ES-I3 (cell line): ENCODE measurements at regions not wholly inside any gene's neighbourhood (a gene's known extent, or its start where the extent isn't known, plus 50 kb on each side); places are given as distances from the start of the nearest gene placed in this dataset.

Experiments
- H3K36me3 ChIP-seq: 2 replicates; pipeline ENCODE4 v1.6.1; 2013; ENCODE audit warnings: mild to moderate bottlenecking, low read length, control low read depth, moderate library complexity; ENCODE audit not compliant: insufficient read depth
- H3K4me1 ChIP-seq: 2 replicates; pipeline ENCODE4 v1.6.1; 2013; ENCODE audit warnings: mild to moderate bottlenecking, control low read depth, low read length; ENCODE audit not compliant: insufficient read depth
- H3K9ac ChIP-seq: 2 replicates; pipeline ENCODE4 v1.6.1; 2013; ENCODE audit warnings: low read depth, mild to moderate bottlenecking, low read length, moderate library complexity
- H3K9me3 ChIP-seq: 2 replicates; pipeline ENCODE4 v1.6.1; 2013; ENCODE audit warnings: mild to moderate bottlenecking, low read length, moderate library complexity; ENCODE audit not compliant: control insufficient read depth, insufficient read depth

DNA sequence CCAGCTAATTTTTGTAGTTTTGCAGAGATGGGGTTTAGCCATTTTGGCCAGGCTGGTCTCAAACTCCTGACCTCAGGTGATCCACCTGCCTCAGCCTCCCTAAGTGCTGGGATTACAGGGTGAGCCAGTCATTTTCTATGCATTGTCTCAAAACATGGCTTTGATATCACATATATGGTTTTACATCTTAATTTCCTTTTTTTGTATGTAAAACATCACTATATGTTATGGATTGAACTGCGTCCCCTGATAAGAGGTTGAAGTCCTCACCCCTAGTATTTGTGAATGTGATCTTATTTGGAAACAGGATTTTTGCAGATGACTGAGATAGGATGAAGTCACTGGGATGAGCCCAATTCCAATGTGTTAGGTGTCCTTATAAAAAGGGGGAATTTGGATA lies 89.8 kb upstream of the MYCN start:
- no peak overlapping the region for H3K9ac ChIP-seq

DNA sequence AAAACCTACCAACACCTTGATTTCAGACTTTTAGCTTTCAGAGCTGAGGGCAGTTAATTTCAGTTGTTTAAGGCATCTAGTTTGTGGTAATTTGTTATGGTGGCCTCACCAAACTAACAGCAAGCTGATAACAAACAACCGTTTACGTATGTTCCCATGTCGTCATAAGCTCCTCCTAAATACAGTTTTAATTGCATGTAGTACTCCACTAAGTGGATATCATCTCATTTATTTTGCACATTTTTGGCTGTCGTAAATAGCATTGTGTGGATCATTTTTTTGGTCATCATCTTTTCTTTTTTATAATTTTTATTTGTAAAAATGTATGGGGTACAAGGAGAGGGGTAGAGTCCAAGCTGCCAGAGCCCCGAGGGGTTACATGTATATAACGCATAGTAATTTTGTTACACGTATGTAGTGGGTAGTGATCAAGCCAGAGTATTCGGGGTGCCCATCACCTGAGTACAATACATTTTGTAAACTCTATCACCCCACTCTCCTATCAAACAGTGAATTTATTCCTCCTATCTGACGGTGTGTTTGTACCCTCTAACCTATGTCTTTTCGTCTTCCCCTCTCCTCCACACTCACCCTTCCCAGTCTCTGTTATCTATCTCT lies 89.2 kb upstream of the MYCN start:
- Histone ChIP-seq H3K9me3 (no peaks in the 10 kb centered on the region), H3K9ac (no peak overlapping the region), H3K4me1 (no peaks in the 10 kb centered on the region), H3K36me3 (no peaks in the 10 kb centered on the region)

More for the DNA sequence above, 89.8 kb upstream of the MYCN start:
- no peaks in the 10 kb centered on the region for H3K4me1 ChIP-seq
- no peaks in the 10 kb centered on the region for H3K9me3 ChIP-seq
- no peaks in the 10 kb centered on the region for H3K36me3 ChIP-seq

DNA sequence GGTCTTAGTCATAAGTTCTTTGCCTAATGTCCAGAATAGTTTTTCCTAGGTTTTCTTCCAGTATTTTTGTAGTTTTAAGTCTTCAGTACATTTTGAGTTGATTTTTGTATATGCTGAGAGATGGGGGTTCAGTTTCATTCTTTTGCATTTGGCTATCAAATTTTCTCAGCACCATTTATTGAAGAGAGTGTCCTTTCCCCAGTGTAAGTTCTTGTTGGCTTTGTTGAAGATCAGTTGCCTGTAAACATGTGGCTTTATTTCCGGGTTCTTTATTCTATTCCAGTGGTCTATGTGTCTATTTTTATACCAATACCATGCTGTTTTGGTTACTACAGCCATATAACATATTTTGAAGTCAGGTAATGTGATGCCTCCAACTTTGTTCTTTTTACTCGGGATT lies 87.5 kb upstream of the MYCN start:
- Histone ChIP-seq H3K36me3 (no peaks in the 10 kb centered on the region), H3K4me1 (no peaks in the 10 kb centered on the region)

DNA sequence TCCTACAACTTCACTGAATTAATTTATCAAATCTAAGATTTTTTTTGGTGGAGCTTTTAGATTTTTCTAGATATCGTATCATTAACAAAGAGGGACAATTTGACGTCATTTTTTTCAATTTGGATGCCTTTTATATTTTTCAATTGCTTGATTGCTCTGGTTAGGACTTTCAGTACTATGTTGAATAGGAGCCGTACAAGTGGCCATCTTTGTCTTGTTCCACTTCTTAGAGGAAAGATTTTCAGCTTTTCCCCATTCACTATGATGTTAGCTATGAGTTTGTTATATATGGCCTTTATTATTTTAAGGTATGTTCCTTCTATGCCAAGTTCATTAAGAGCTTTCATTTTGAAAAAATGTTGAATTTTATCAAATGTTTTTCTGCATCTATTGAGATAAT lies 86.4 kb upstream of the MYCN start:
- no peaks in the 10 kb centered on the region for H3K36me3 ChIP-seq
- H3K9me3 ChIP-seq = no peaks in the 10 kb centered on the region
- H3K4me1 ChIP-seq = no peaks in the 10 kb centered on the region
- no peak overlapping the region for H3K9ac ChIP-seq

More for the DNA sequence above, 87.5 kb upstream of the MYCN start:
- H3K9me3 ChIP-seq = no peaks in the 10 kb centered on the region
- H3K9ac ChIP-seq = no peak overlapping the region

DNA sequence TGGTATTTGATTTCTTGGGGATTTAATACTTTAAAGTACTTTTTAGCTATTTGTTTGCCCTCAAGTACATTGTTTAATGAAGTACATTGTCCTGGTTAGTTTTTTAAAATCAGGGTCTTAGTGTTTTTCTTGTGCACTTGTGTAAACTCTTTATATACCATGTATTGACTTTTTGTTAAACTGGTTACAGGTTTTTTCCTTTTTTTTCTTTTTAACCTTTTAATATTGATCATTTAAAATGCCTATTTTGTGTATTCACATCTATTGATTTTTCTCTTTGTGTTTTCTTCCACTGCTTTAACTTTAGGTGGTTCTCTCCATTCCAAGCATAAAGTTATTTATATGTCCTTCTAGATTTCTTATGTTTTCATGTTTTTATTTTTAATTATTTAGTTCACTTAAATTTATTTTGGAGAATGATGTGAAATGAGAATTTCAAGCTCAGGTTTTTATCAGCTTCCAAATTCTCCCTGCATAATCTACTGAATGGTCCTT lies 84.5 kb upstream of the MYCN start:
- H3K4me1 ChIP-seq = no peaks in the 10 kb centered on the region
- no peak overlapping the region for H3K9ac ChIP-seq
- H3K9me3 ChIP-seq = no peaks in the 10 kb centered on the region
- no peaks in the 10 kb centered on the region for H3K36me3 ChIP-seq

DNA sequence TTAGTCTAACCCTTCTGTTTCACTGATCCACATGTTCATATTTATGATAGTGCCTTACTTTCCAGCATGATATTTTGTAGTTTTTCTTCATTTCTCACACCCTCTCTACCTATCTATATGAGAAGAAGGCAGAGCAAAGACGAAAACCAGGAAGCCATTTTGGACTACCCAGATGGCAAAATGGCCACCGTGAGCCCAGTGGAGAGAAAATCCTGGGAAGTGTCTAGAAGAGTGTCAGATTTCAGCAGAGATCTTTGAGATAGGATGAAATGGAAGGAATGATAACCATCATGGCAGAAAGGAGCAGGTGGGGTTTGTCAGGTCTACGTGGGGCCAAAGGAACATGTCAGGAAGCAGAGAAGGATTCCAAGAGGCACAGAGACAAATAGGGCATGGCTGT lies 84.0 kb upstream of the MYCN start:
- no peaks in the 10 kb centered on the region for H3K36me3 ChIP-seq
- H3K4me1 ChIP-seq = no peaks in the 10 kb centered on the region
- no peak overlapping the region for H3K9ac ChIP-seq
- no peaks in the 10 kb centered on the region for H3K9me3 ChIP-seq

DNA sequence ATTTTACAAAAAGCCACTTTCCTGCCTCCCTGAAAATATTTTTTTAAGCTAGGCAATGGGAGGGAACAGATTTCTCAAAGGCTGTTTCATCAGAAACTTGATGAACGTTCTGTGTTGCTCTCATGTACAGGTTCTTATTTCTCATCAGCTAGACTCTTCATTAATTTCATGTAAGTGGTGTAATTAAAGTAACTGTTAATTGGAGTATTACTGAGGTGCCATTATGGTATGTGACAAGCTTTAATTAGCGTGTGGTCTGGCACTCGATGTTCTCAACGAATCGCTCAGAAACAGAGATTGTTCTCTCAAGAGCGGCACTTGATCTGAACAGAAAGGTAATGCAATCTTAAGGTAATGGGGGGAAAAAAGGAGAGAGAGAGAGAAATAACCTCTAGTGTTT lies 81.9 kb upstream of the MYCN start:
- Histone ChIP-seq H3K9me3 (no peaks in the 10 kb centered on the region), H3K4me1 (no peaks in the 10 kb centered on the region), H3K9ac (no peak overlapping the region), H3K36me3 (no peaks in the 10 kb centered on the region)

DNA sequence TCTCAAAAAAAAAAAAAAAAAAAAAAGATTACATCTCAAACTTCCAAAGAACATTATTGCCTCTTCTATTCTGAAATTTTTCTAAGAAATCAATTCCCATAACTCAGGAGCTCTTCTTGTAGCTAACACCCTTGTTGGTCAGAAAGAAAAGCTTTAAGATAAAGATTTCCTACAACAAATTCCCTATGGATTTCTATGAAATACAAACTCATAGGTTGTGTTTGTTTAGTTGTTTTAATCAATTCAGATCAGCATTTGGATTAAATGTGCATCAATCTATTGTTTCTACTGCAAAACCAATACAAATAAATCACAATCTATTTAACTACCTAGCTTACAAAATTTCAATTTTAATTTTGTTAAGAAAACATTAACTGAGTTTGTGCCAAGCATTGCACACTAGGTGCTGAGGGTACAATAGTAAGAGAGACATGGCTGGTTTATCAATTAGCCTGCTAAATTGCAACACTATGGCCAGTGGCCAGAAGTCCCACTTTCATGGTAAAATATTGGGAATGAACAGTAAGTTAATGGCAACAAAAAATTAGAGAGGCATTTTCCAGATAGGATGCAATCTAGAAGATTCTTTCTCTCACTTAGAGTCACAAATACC lies 80.2 kb upstream of the MYCN start:
- H3K4me1 ChIP-seq = no peaks in the 10 kb centered on the region
- H3K36me3 ChIP-seq = no peaks in the 10 kb centered on the region
- H3K9ac ChIP-seq = no peak overlapping the region

DNA sequence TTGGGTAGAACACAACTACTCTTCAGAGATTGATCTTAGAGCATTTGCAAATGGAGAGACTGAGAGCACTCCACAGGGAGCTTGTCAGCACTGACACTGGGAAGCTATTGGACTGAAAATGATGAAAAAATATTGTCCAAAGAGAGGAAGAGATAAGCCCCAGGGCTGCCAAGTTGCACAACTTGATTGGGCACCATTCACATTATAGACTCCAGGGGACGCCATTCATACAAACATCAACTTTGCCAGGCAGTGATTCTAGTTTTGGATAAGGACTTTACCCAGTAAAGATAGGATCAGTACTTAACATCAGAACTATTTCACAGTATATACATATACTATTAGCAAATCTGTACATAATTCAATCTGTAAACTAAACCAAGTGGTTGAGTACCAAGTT lies 79.6 kb upstream of the MYCN start:
- H3K4me1 ChIP-seq = no peaks in the 10 kb centered on the region
- H3K9me3 ChIP-seq = no peaks in the 10 kb centered on the region
- H3K9ac ChIP-seq = no peak overlapping the region
- H3K36me3 ChIP-seq = no peaks in the 10 kb centered on the region

More for the DNA sequence above, 80.2 kb upstream of the MYCN start:
- no peaks in the 10 kb centered on the region for H3K9me3 ChIP-seq

DNA sequence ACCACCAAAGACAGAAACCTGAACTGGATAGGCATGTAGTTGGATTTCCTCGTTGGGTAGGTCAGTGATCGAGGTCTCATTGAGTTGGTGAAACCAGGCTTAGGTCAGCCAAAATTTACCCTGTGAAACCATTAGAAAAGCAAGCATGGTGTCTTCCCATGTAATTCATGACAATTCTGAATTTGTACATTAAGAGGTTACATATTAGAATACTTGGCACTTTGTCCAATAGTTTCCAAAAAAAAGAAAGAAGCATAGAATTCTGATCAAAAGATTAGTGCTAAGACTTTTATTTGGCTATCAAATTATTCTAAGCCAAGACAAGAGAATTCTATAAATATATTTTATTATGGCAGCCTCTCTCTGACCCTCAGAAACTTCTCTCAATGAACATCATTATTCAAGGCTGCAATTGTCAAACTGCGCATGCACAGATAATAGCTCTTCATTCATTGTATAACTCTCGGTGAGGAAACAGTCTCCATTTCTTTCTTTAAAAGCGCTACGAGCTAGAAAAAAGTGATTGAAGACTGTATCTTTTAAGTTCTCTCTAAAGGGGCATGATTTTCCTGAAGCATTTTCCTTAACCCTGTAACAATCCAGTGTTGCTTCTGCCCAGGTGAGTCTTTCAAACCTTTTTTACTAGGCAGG lies 79.1 kb upstream of the MYCN start:
- Histone ChIP-seq H3K4me1 (no peaks in the 10 kb centered on the region), H3K9me3 (no peaks in the 10 kb centered on the region), H3K9ac (no peak overlapping the region), H3K36me3 (no peaks in the 10 kb centered on the region)

DNA sequence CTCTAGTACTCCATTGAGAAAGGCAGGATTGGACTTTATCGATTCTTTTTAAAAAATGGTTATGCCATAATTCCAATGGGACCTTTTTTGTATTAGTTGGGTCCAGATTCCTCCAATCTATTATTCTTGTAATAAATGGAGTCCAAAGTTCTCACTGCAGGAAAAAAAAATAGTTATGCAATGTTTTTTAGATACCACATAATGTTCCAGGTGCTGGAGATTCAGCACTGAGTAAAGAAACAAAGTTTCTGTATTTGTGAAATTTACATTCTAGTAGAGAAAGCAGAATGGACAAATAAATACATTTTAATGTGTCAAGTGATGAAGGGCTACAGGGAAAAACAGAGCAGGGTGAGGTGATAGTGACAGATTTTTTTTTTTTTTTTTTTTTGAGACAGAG lies 78.5 kb upstream of the MYCN start:
- H3K9me3 ChIP-seq = no peaks in the 10 kb centered on the region
- H3K4me1 ChIP-seq = no peaks in the 10 kb centered on the region
- no peaks in the 10 kb centered on the region for H3K36me3 ChIP-seq
- H3K9ac ChIP-seq = no peak overlapping the region

DNA sequence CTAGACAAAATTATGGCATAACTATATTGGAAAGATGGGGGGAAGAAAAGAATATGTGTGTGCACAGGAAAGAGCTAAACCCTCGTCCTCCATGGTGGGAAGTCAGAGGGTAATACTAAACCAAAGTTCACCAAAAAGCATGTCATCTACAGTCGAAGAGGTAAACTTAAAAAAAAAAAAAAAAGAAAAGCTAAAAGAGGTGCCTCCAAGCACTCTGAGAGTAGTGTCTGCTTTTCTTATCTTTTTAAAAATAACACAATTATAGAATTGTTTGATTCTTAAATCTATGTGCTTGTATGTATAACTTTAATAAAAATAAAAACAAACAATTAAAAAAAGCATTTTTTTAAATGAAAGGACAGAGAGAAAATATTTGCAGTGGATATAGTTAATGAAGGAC lies 77.3 kb upstream of the MYCN start:
- no peaks in the 10 kb centered on the region for H3K9me3 ChIP-seq
- no peaks in the 10 kb centered on the region for H3K4me1 ChIP-seq
- no peak overlapping the region for H3K9ac ChIP-seq
- no peaks in the 10 kb centered on the region for H3K36me3 ChIP-seq

DNA sequence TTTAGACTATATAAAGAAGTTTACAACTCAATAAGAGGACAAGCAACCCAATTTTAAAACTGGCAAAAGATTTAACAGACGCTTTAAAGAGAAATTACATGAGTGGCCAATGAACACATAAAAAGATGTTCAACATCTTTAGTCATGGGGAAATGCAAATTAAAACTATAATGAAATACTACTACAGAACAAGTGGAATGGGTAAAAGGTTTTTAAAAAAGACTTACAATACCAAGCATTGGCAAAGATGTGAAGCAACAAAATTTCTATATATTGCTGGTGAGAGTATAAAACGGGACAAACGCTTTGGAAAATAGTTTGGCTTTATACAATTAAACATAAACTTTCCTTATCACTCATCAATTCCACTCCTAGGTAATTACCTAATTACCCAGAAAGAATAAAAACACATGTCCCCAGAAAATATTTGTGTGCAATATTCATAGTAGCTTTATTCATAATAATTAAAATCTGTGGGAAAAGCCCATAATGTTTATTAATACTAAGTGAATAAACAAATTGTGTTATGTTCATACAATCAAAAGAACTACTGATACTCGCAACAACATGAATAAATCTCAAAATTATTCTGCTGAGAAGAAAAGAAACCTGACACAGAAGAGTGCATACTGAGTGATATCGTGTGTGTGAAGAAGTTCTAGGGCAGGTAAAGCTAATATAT lies 76.7 kb upstream of the MYCN start:
- no peaks in the 10 kb centered on the region for H3K36me3 ChIP-seq
- no peak overlapping the region for H3K9ac ChIP-seq

DNA sequence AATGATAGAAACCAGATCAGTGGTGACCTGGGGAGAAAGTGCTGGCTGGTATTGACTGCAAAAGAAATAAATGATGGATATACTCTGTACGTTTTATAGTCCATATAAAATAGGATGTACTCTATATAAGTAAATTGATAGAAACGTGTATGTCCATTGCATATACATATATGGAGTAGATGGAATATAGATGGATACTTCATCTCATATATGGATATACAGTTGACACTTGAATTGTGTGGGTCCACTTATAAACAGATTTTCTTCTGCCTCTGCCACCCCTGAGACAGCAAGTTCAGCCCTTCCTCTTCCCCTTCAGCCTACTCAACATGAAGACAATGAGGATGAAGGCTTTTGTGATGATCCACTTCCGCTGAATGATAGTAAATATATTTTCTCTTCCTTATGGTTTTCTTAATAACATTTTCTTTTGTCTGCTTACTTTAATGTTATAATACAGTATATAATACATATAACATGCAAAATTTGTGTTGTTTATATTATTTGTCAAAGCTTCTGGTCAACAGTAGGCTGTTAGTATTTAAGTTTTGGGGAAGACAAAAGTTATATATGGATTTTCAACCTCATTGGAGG lies 76.1 kb upstream of the MYCN start:
- Histone ChIP-seq H3K36me3 (no peaks in the 10 kb centered on the region), H3K9me3 (no peaks in the 10 kb centered on the region), H3K9ac (no peak overlapping the region), H3K4me1 (no peaks in the 10 kb centered on the region)

More for the DNA sequence above, 76.7 kb upstream of the MYCN start:
- H3K9me3 ChIP-seq = no peaks in the 10 kb centered on the region
- no peaks in the 10 kb centered on the region for H3K4me1 ChIP-seq
